Uterus (tissue), 2 donors: ENCODE measurements at regions not wholly inside any gene's neighbourhood (a gene's known extent, or its start where the extent isn't known, plus 50 kb on each side); places are given as distances from the start of the nearest gene placed in this dataset.

Experiments
- CTCF ChIP-seq, 4 experiments: fragments of 200-600 bp in 2 of 4; fragments of 450-650 bp in 2 of 4; sonication (generic) in 2 of 4; IDR thresholded peaks; one replicate each; pipeline ENCODE4 v1.5.1; 2016 to 2019; ENCODE audit warnings: antibody characterized with exemption in 4 of 4, mild to moderate bottlenecking in 2 of 4, moderate library complexity in 1 of 4
- POLR2A ChIP-seq, 2 donors: fragments of 450-650 bp; IDR thresholded peaks; one replicate each; pipeline ENCODE4 v1.6.1; 2016; ENCODE audit warnings: antibody characterized with exemption in 2 of 2, mild to moderate bottlenecking in 1 of 2, moderate library complexity in 1 of 2

GRCh38 chr1:57833296-57833695 is 409.4 kb upstream of the DAB1 start:
- TF ChIP-seq CTCF (IDR thresholded peaks at IDR 0.05) (no peak), POLR2A (IDR thresholded peaks at IDR 0.05) (no peak)
